Left lung (tissue), 4 donors: ENCODE measurements at regions not wholly inside any gene's neighbourhood (a gene's known extent, or its start where the extent isn't known, plus 50 kb on each side); places are given as distances from the start of the nearest gene placed in this dataset.

Experiments
- ATAC-seq: fragments of 200-7000 bp; cut with Tn5 transposase; one replicate; pipeline ENCODE4 v1.9.1; 2020; ENCODE audit warnings: moderate library complexity
- DNase-seq, 4 donors: peaks; one replicate each; pipeline ENCODE4 v3.0.0-alpha.2; 2013 to 2020
- H3K27ac ChIP-seq, 2 donors: fragments of 200-600 bp; sonication (generic) in 1 of 2; one replicate each; pipeline versions ENCODE4 v1.5.0 to v1.8.0; 2020 to 2021
- H3K27me3 ChIP-seq, 2 donors: fragments of 200-600 bp; sonication (generic) in 1 of 2; one replicate each; pipeline versions ENCODE4 v1.5.0 to v1.8.0; 2020 to 2021
- H3K36me3 ChIP-seq, 2 donors: fragments of 200-600 bp; sonication (generic) in 1 of 2; one replicate each; pipeline versions ENCODE4 v1.5.0 to v1.8.0; 2020 to 2021
- H3K4me1 ChIP-seq, 2 donors: fragments of 200-600 bp; one replicate each; pipeline ENCODE4 v1.8.0; 2021
- H3K4me3 ChIP-seq, 2 donors: fragments of 200-600 bp; sonication (generic) in 1 of 2; one replicate each; pipeline versions ENCODE4 v1.5.0 to v1.8.0; 2020 to 2021; ENCODE audit warnings: mild to moderate bottlenecking in 1 of 2
- H3K9me3 ChIP-seq, 2 donors: fragments of 200-600 bp; sonication (generic) in 1 of 2; one replicate each; pipeline versions ENCODE4 v1.5.0 to v1.8.0; 2020 to 2021
- CTCF ChIP-seq, 2 donors: fragments of 200-600 bp; sonication (generic) in 1 of 2; IDR thresholded peaks; one replicate each; pipeline versions ENCODE4 v1.5.0 to v1.8.0; 2021; ENCODE audit warnings: antibody characterized with exemption in 2 of 2
- intact Hi-C, 2 donors: fragments of 100-400 bp; cut with DNase I; formaldehyde crosslinking; loops; one replicate each; pipeline versions ENCODE4 v1.11.2 to v1.14.2; 2022
- donor health status: DM: no; HTN: yes; CAD: no.
- donor health status: DM: no; HTN: no; CAD: no.

- no peaks in the 10 kb centered on the region for H3K27me3 ChIP-seq
- no peak overlapping the region for H3K27ac ChIP-seq
- no peak for ATAC-seq
- intact Hi-C loops, result no loop called here
- no peak for TF ChIP-seq CTCF (IDR thresholded peaks at IDR 0.05)
- H3K4me3 ChIP-seq, result no peak overlapping the region
- DNase-seq, result no peak
- H3K4me1 ChIP-seq, result no peaks in the 10 kb centered on the region
- H3K9me3 ChIP-seq, result no peaks in the 10 kb centered on the region
- H3K36me3 ChIP-seq, result no peaks in the 10 kb centered on the region
Measured at GRCh38 chr4:10965196-10965595, 280.6 kb upstream of the CLNK start.

- ATAC-seq (no peak), DNase-seq (no peak)
- Histone ChIP-seq H3K4me3 (no peak overlapping the region), H3K4me1 (no peaks in the 10 kb centered on the region), H3K9me3 (no peaks in the 10 kb centered on the region), H3K36me3 (no peaks in the 10 kb centered on the region), H3K27me3 (no peaks in the 10 kb centered on the region), H3K27ac (no peak overlapping the region)
- intact Hi-C loops, result no loop called here
- no peak for TF ChIP-seq CTCF (IDR thresholded peaks at IDR 0.05)
Measured at GRCh38 chr4:10963958-10964703, 279.6 kb upstream of the CLNK start.

GRCh38 chr4:10963241-10963640 is 278.7 kb upstream of the CLNK start:
- TF ChIP-seq CTCF (IDR thresholded peaks at IDR 0.05), result no peak
- no peak for DNase-seq
- no peaks in the 10 kb centered on the region for H3K36me3 ChIP-seq
- no peaks in the 10 kb centered on the region for H3K27me3 ChIP-seq
- H3K4me1 ChIP-seq, result no peaks in the 10 kb centered on the region
- H3K4me3 ChIP-seq, result no peak overlapping the region
- intact Hi-C loops, result no loop called here
- H3K9me3 ChIP-seq, result no peaks in the 10 kb centered on the region
- H3K27ac ChIP-seq, result no peak overlapping the region
- ATAC-seq, result no peak

GRCh38 chr4:10962246-10962645 is 277.7 kb upstream of the CLNK start:
- no peak for DNase-seq
- no peak overlapping the region for H3K4me3 ChIP-seq
- H3K27ac ChIP-seq, result no peak overlapping the region
- no peaks in the 10 kb centered on the region for H3K27me3 ChIP-seq
- no peaks in the 10 kb centered on the region for H3K36me3 ChIP-seq
- no peaks in the 10 kb centered on the region for H3K9me3 ChIP-seq
- no peak for ATAC-seq
- intact Hi-C loops, result no loop called here
- no peaks in the 10 kb centered on the region for H3K4me1 ChIP-seq
- no peak for TF ChIP-seq CTCF (IDR thresholded peaks at IDR 0.05)

- intact Hi-C loops, result no loop called here
- Histone ChIP-seq H3K9me3 (no peaks in the 10 kb centered on the region), H3K4me3 (no peak overlapping the region), H3K4me1 (no peaks in the 10 kb centered on the region), H3K27ac (no peak overlapping the region), H3K27me3 (no peaks in the 10 kb centered on the region), H3K36me3 (no peaks in the 10 kb centered on the region)
- no peak for TF ChIP-seq CTCF (IDR thresholded peaks at IDR 0.05)
- ATAC-seq (no peak), DNase-seq (no peak)
Measured at GRCh38 chr4:10960389-10960788, 275.8 kb upstream of the CLNK start.
